ENCODE measurements at regions not wholly inside any gene's neighbourhood (a gene's known extent, or its start where the extent isn't known, plus 50 kb on each side); places are given as distances from the start of the nearest gene placed in this dataset.

DNA sequence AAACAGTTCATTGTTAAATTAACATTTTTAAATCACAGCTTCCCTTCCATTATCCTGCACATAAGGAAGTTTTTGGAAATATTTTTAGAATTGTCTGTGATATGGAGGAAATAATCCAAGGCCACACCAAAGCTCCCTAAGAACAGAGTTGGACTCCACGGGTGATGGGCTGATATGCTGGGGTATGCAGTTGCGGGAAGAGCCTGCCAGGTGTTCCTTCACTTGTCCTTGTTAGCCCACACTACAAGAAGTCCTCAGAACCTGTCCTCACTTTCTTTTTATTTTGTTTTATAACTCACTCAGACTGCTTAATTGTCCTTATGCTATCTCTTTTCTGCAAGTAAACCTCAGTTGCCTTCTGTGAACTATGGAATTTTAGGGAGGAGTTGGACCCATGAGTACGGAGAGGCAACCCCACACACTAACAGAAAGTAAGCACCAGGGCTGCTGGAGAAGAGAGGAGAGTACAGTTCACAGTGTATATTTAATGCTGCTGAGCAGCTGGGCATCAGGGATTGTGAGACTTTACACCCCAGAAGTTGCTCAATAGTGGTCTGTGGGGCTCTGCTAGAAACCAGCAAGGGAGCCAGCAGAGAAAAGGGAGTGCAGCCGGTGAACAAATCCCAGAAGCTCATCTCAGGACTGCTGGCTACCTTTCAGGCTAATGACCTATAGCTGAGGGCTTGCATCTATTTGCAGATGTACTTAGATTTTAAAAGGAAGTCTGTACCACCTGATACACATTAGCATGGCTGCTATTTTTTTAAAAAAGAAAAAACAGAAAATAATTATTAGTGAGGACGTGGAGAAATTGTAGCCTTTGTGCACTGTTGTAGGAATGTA lies 64.6 kb upstream of the FOXN2 start (continued):
- TF ChIP-seq, protein P1, sequence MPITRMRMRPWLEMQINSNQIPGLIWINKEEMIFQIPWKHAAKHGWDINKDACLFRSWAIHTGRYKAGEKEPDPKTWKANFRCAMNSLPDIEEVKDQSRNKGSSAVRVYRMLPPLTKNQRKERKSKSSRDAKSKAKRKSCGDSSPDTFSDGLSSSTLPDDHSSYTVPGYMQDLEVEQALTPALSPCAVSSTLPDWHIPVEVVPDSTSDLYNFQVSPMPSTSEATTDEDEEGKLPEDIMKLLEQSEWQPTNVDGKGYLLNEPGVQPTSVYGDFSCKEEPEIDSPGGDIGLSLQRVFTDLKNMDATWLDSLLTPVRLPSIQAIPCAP (CRISPR knock-in tag; IDR thresholded peaks at IDR 0.05; ENCODE audit: low read depth): no peak
- TF ChIP-seq ZNF678 (CRISPR knock-in tag; IDR thresholded peaks at IDR 0.05) (no peak), MAF1 (CRISPR knock-in tag; IDR thresholded peaks at IDR 0.05; ENCODE audit: borderline replicate concordance) (no peak), ETV6 (CRISPR knock-in tag; conservative IDR thresholded peaks at IDR 0.05) (0 out of 2 replicates have a peak, but pooled peaks have one; percentile 51), SRF (IDR thresholded peaks at IDR 0.05; ENCODE audit: low read depth, low read length) (no peak), SP1 (IDR thresholded peaks at IDR 0.05) (no peak), SP1 (CRISPR knock-in tag; IDR thresholded peaks at IDR 0.05) (no peak), AGO1 (IDR thresholded peaks at IDR 0.05; ENCODE audit: low read depth, low read length, poor library complexity, severe bottlenecking) (no peak), ZNF776 (CRISPR knock-in tag; IDR thresholded peaks at IDR 0.05) (no peak), ZNF180 (CRISPR knock-in tag; IDR thresholded peaks at IDR 0.05; ENCODE audit: borderline replicate concordance, low read depth) (no peak), ZNF251 (CRISPR knock-in tag; IDR thresholded peaks at IDR 0.05) (no peak), ISL2 (CRISPR knock-in tag; IDR thresholded peaks at IDR 0.05) (no peak), MBD4 (IDR thresholded peaks at IDR 0.05; ENCODE audit: borderline replicate concordance, low read length) (no peak; the same call in 1 of the 2 replicates), ZNF33A (CRISPR knock-in tag; IDR thresholded peaks at IDR 0.05; ENCODE audit: borderline replicate concordance) (no peak)
- TF ChIP-seq, protein P2, sequence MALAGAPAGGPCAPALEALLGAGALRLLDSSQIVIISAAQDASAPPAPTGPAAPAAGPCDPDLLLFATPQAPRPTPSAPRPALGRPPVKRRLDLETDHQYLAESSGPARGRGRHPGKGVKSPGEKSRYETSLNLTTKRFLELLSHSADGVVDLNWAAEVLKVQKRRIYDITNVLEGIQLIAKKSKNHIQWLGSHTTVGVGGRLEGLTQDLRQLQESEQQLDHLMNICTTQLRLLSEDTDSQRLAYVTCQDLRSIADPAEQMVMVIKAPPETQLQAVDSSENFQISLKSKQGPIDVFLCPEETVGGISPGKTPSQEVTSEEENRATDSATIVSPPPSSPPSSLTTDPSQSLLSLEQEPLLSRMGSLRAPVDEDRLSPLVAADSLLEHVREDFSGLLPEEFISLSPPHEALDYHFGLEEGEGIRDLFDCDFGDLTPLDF (CRISPR knock-in tag; IDR thresholded peaks at IDR 0.05): no peak
- TF ChIP-seq, protein P3, sequence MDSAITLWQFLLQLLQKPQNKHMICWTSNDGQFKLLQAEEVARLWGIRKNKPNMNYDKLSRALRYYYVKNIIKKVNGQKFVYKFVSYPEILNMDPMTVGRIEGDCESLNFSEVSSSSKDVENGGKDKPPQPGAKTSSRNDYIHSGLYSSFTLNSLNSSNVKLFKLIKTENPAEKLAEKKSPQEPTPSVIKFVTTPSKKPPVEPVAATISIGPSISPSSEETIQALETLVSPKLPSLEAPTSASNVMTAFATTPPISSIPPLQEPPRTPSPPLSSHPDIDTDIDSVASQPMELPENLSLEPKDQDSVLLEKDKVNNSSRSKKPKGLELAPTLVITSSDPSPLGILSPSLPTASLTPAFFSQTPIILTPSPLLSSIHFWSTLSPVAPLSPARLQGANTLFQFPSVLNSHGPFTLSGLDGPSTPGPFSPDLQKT (CRISPR knock-in tag; IDR thresholded peaks at IDR 0.05; ENCODE audit: borderline replicate concordance): no peak
- TF ChIP-seq, protein P4, sequence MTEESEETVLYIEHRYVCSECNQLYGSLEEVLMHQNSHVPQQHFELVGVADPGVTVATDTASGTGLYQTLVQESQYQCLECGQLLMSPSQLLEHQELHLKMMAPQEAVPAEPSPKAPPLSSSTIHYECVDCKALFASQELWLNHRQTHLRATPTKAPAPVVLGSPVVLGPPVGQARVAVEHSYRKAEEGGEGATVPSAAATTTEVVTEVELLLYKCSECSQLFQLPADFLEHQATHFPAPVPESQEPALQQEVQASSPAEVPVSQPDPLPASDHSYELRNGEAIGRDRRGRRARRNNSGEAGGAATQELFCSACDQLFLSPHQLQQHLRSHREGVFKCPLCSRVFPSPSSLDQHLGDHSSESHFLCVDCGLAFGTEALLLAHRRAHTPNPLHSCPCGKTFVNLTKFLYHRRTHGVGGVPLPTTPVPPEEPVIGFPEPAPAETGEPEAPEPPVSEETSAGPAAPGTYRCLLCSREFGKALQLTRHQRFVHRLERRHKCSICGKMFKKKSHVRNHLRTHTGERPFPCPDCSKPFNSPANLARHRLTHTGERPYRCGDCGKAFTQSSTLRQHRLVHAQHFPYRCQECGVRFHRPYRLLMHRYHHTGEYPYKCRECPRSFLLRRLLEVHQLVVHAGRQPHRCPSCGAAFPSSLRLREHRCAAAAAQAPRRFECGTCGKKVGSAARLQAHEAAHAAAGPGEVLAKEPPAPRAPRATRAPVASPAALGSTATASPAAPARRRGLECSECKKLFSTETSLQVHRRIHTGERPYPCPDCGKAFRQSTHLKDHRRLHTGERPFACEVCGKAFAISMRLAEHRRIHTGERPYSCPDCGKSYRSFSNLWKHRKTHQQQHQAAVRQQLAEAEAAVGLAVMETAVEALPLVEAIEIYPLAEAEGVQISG (CRISPR knock-in tag; IDR thresholded peaks at IDR 0.05): peak; percentile 75
- TF ChIP-seq, protein P5, sequence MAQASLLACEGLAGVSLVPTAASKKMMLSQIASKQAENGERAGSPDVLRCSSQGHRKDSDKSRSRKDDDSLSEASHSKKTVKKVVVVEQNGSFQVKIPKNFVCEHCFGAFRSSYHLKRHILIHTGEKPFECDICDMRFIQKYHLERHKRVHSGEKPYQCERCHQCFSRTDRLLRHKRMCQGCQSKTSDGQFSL (CRISPR knock-in tag; IDR thresholded peaks at IDR 0.05): no peak
